Astrocyte of the spinal cord (primary cell): ENCODE measurements at regions not wholly inside any gene's neighbourhood (a gene's known extent, or its start where the extent isn't known, plus 50 kb on each side); places are given as distances from the start of the nearest gene placed in this dataset.

Experiments
- DNase-seq: peaks from one replicate; pipeline ENCODE4 v3.0.0; 2011; ENCODE audit warnings: low read depth, low spot score
- H3K4me3 ChIP-seq: 2 replicates; pipeline ENCODE4 v1.5.1; 2011; ENCODE audit warnings: low read depth, mild to moderate bottlenecking, low read length, moderate library complexity
- CTCF ChIP-seq: IDR thresholded peaks from 2 replicates; pipeline ENCODE4 v1.5.1; 2012; ENCODE audit warnings: low read depth, mild to moderate bottlenecking, low read length, inconsistent platforms
- in situ Hi-C: cut with HindIII; loops from 2 replicates; pipeline ENCODE4 v1.10.0; 2017; ENCODE audit warnings: low sequenced_read_pairs

GRCh38 chr15:98401029-98401428 is 247.3 kb upstream of the IGF1R start:
- no peak for TF ChIP-seq CTCF
- no peak overlapping the region for H3K4me3 ChIP-seq
- in situ Hi-C loops, result no loop called here
- DNase-seq, result no peak

DNA sequence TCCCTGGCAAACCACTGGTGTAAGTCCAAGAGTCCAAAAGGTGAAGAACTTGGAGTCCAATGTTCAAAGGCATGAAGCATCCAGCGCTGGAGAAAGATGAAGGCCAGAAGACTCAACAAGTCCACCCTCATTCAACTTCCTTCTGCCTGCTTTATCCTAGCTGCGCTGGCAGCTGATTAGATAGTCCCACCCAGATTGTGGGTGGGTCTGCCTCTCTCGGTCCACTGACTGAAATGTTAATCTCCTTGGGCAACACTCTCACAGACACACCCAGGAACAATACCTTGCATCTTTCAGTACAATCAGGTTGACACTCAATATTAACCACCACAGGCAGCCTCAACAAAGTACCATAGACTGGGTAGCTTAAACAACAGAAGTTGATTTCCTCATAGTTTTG is 245.9 kb upstream of the IGF1R start:
- no peak for TF ChIP-seq CTCF
- H3K4me3 ChIP-seq, result no peak overlapping the region
- no peak for DNase-seq
- in situ Hi-C loops, result no loop called here

DNA sequence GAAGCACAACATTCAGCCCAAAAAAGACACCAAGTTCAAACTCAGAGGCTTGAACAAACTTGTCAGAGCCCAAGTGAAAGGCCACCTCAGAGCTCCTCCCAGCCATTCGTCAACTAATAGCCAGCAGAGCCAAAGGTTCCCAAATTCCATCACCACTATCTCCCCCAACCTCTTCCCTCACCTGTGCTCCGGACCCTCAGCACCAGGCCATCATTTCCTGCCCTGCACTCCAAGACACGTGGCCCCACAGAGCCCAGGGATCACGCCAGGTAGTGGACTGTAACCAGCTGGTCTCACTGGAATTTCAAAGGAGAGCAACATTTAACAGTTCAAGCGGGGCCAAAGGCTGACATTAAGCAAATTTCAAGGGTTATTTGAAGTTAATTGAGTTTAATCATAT is 245.2 kb upstream of the IGF1R start:
- in situ Hi-C loops, result no loop called here
- TF ChIP-seq CTCF, result no peak

DNA sequence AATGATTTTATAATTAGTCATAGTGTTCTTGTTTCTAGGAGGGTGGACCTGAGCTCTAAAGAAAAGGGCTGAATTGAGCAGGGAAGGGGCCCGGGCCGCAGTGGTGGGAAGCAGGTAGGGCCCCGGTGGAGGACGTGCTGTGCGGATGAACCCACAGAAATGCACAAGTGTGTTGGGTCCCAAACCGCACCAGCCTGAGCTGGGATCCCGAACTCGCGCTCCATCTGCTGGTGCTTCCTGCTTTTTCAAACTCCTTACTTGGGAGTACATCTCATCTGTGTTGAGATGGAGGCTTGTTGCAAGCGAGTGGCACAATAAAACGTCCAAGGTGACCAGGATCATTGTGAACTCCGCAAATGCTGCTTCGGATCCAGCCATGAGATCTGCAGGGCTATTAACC is 244.8 kb upstream of the IGF1R start:
- DNase-seq, result no peak
- no peak for TF ChIP-seq CTCF
- H3K4me3 ChIP-seq, result no peak overlapping the region
- in situ Hi-C loops, result no loop called here

More for the DNA sequence above, 245.2 kb upstream of the IGF1R start:
- DNase-seq, result no peak
- H3K4me3 ChIP-seq, result no peak overlapping the region

- DNase-seq, result no peak
- no peak overlapping the region for H3K4me3 ChIP-seq
- in situ Hi-C loops, result no loop called here
- TF ChIP-seq CTCF, result no peak
Observed at GRCh38 chr15:98405013-98405412, 243.3 kb upstream of the IGF1R start.

GRCh38 chr15:98408231-98408630 is 240.1 kb upstream of the IGF1R start:
- H3K4me3 ChIP-seq, result no peak overlapping the region
- DNase-seq, result no peak
- TF ChIP-seq CTCF, result no peak
- in situ Hi-C loops, result no loop called here

DNA sequence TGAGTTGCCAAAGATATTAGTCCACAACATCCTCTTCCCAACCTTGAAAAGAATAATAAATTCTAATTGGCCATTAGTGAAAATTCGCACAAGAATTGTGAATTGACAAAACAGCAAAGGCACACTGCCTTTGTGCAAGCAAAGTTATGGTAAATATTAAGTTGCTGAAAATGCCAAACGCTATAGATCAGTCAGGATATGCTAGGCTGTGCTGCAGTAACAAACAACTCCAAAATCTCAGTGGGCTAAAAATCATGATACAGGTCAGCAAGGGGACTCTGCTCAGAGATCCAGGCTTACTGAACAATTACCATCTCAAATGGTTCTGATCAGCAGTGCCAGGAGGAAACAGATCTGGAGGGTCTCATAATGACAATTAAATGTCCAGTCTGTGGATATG is 238.0 kb upstream of the IGF1R start:
- in situ Hi-C loops, result no loop called here
- TF ChIP-seq CTCF, result no peak
- no peak for DNase-seq

More for the DNA sequence above, 238.0 kb upstream of the IGF1R start:
- H3K4me3 ChIP-seq, result no peak overlapping the region
